ENCODE measurements at regions not wholly inside any gene's neighbourhood (a gene's known extent, or its start where the extent isn't known, plus 50 kb on each side); places are given as distances from the start of the nearest gene placed in this dataset.

DNA sequence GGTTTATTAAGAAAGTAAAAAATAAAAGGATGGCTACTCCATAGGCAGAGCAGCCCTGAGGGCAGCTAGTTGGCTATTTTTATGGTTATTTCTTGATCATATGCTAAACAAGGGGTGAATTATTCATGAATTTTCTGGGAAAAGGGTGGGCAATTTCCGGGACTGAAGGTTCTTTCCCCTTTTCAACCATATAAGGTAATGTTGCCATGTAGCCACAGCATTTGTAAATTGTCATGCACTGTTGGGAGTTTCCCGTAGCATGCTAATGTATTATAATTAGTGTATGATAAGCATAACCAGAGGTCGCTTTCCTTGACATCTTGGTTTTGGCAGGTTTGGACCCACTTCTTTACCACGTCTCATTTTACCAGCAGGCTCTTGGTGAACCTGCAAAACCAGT lies 610.4 kb upstream of the B3GAT1 start:
- H4K20me1 ChIP-seq (ENCODE audit: control insufficient read depth, extremely low read depth, insufficient read depth, low read length): no peaks in the 10 kb centered on the region
- no peaks in the 10 kb centered on the region for H3K4me1 ChIP-seq (ENCODE audit: control insufficient read depth, extremely low read depth, insufficient read depth, low read length)
- H2AFZ ChIP-seq (ENCODE audit: low read length): no peak overlapping the region
- TF ChIP-seq EZH2 (IDR thresholded peaks at IDR 0.05; ENCODE audit: low read length, missing control alignments): no peak
- TF ChIP-seq, protein P1, sequence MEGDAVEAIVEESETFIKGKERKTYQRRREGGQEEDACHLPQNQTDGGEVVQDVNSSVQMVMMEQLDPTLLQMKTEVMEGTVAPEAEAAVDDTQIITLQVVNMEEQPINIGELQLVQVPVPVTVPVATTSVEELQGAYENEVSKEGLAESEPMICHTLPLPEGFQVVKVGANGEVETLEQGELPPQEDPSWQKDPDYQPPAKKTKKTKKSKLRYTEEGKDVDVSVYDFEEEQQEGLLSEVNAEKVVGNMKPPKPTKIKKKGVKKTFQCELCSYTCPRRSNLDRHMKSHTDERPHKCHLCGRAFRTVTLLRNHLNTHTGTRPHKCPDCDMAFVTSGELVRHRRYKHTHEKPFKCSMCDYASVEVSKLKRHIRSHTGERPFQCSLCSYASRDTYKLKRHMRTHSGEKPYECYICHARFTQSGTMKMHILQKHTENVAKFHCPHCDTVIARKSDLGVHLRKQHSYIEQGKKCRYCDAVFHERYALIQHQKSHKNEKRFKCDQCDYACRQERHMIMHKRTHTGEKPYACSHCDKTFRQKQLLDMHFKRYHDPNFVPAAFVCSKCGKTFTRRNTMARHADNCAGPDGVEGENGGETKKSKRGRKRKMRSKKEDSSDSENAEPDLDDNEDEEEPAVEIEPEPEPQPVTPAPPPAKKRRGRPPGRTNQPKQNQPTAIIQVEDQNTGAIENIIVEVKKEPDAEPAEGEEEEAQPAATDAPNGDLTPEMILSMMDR (conservative IDR thresholded peaks at IDR 0.05 in 1 of 2, IDR thresholded peaks at IDR 0.05 in 1 of 2; ENCODE audit: low read depth in 1 of 2, low read length in 2 of 2): no peak
- H3K27me3 ChIP-seq (ENCODE audit: control insufficient read depth, insufficient read depth, low read length): no peaks in the 10 kb centered on the region
- no peak overlapping the region for H3K4me3 ChIP-seq (replicated peaks in 1 of 4; ENCODE audit: control extremely low read depth in 1 of 4, insufficient read depth in 1 of 4, low read depth in 3 of 4, low read length in 4 of 4)
- no peak for DNase-seq (ENCODE audit: low read depth in 2 of 2)
- no peaks in the 10 kb centered on the region for H3K36me3 ChIP-seq (ENCODE audit: control insufficient read depth, insufficient read depth, low read length)
- H3K79me2 ChIP-seq (ENCODE audit: control insufficient read depth, insufficient read depth, low read length): no peaks in the 10 kb centered on the region
- H3K9ac ChIP-seq (ENCODE audit: insufficient read depth, low read length): no peak overlapping the region
- no peaks in the 10 kb centered on the region for H3K9me3 ChIP-seq (ENCODE audit: control insufficient read depth, insufficient read depth, low read depth, low read length)
- no peak overlapping the region for H3K4me2 ChIP-seq (ENCODE audit: extremely low read depth, insufficient read depth, low read length)
- no peak overlapping the region for H3K27ac ChIP-seq (ENCODE audit: insufficient read depth, low read length)

DNA sequence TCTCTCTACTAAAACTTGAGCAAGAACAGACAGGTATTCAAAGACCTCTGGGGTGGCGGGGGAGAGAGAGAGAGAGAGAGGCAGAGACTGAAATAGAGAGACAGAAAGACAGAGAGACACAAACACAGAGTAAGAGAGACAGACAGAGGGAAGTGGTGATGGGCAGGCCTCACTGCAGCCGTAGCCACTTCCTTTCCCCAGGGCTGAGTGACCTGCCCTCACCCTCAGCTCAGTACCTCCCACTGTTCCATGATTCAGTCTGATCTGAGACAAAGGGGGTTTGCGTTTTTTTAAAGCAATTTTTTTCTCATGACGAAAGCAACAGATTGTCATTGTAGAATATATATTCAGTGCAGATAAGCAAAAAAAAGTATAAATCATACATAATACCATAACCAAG lies 607.9 kb upstream of the B3GAT1 start:
- Histone ChIP-seq H3K79me2 (ENCODE audit: control insufficient read depth, insufficient read depth, low read length) (no peaks in the 10 kb centered on the region), H3K4me2 (ENCODE audit: extremely low read depth, insufficient read depth, low read length) (no peak overlapping the region), H3K4me1 (ENCODE audit: control insufficient read depth, extremely low read depth, insufficient read depth, low read length) (no peaks in the 10 kb centered on the region), H3K36me3 (ENCODE audit: control insufficient read depth, insufficient read depth, low read length) (no peaks in the 10 kb centered on the region), H3K27me3 (ENCODE audit: control insufficient read depth, insufficient read depth, low read length) (no peaks in the 10 kb centered on the region), H2AFZ (ENCODE audit: low read length) (no peak overlapping the region), H3K27ac (ENCODE audit: insufficient read depth, low read length) (no peak overlapping the region), H4K20me1 (ENCODE audit: control insufficient read depth, extremely low read depth, insufficient read depth, low read length) (no peaks in the 10 kb centered on the region), H3K4me3 (replicated peaks in 1 of 4; ENCODE audit: control extremely low read depth in 1 of 4, insufficient read depth in 1 of 4, low read depth in 3 of 4, low read length in 4 of 4) (no peak overlapping the region), H3K9ac (ENCODE audit: insufficient read depth, low read length) (no peak overlapping the region), H3K9me3 (ENCODE audit: control insufficient read depth, insufficient read depth, low read depth, low read length) (no peaks in the 10 kb centered on the region)
- TF ChIP-seq, protein P1 (conservative IDR thresholded peaks at IDR 0.05 in 1 of 2, IDR thresholded peaks at IDR 0.05 in 1 of 2; ENCODE audit: low read depth in 1 of 2, low read length in 2 of 2): no peak
- no peak for TF ChIP-seq EZH2 (IDR thresholded peaks at IDR 0.05; ENCODE audit: low read length, missing control alignments)
- DNase-seq (ENCODE audit: low read depth in 2 of 2): no peak

DNA sequence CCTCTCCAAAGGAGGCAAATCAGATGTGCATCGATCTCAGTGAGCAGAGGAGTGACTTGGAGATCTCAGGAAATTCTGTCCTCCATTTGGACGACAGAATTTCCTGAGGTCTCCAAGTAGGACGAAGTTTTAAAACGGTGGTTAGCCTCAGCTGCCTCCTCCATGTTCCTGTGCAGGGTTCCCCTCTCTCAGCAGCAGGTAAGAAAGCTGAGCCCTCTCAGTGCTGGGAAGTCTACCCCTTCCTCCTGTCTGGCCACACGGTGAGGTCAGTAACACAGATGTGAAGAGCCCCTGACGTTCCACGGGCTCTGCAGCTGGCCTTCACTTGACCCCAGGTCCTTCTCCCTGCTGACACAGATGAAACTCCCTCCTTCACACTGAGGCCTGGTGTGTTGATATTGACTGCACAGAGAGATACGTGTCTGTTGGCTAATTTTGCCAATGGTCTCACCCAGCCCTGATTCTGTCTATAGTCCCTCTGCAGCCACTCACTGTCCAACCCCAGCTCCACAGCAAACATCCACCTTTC lies 607.4 kb upstream of the B3GAT1 start:
- Histone ChIP-seq H3K4me2 (ENCODE audit: extremely low read depth, insufficient read depth, low read length) (no peak overlapping the region), H3K4me1 (ENCODE audit: control insufficient read depth, extremely low read depth, insufficient read depth, low read length) (no peaks in the 10 kb centered on the region), H3K9ac (ENCODE audit: insufficient read depth, low read length) (no peak overlapping the region), H4K20me1 (ENCODE audit: control insufficient read depth, extremely low read depth, insufficient read depth, low read length) (no peaks in the 10 kb centered on the region), H3K9me3 (ENCODE audit: control insufficient read depth, insufficient read depth, low read depth, low read length) (no peaks in the 10 kb centered on the region), H3K27me3 (ENCODE audit: control insufficient read depth, insufficient read depth, low read length) (no peaks in the 10 kb centered on the region), H3K79me2 (ENCODE audit: control insufficient read depth, insufficient read depth, low read length) (no peaks in the 10 kb centered on the region), H3K4me3 (replicated peaks in 1 of 4; ENCODE audit: control extremely low read depth in 1 of 4, insufficient read depth in 1 of 4, low read depth in 3 of 4, low read length in 4 of 4) (no peak overlapping the region), H3K27ac (ENCODE audit: insufficient read depth, low read length) (no peak overlapping the region), H3K36me3 (ENCODE audit: control insufficient read depth, insufficient read depth, low read length) (no peaks in the 10 kb centered on the region), H2AFZ (ENCODE audit: low read length) (no peak overlapping the region)
- no peak for DNase-seq (ENCODE audit: low read depth in 2 of 2)
- no peak for TF ChIP-seq EZH2 (IDR thresholded peaks at IDR 0.05; ENCODE audit: low read length, missing control alignments)
- TF ChIP-seq, protein P1 (conservative IDR thresholded peaks at IDR 0.05 in 1 of 2, IDR thresholded peaks at IDR 0.05 in 1 of 2; ENCODE audit: low read depth in 1 of 2, low read length in 2 of 2): no peak
